KG1 (cell line): ENCODE measurements at regions not wholly inside any gene's neighbourhood (a gene's known extent, or its start where the extent isn't known, plus 50 kb on each side); places are given as distances from the start of the nearest gene placed in this dataset.

Experiments used
- DNase-seq: peaks from one replicate; lab custom pipeline; 2025; lab: John Stamatoyannopoulos, UW

DNA sequence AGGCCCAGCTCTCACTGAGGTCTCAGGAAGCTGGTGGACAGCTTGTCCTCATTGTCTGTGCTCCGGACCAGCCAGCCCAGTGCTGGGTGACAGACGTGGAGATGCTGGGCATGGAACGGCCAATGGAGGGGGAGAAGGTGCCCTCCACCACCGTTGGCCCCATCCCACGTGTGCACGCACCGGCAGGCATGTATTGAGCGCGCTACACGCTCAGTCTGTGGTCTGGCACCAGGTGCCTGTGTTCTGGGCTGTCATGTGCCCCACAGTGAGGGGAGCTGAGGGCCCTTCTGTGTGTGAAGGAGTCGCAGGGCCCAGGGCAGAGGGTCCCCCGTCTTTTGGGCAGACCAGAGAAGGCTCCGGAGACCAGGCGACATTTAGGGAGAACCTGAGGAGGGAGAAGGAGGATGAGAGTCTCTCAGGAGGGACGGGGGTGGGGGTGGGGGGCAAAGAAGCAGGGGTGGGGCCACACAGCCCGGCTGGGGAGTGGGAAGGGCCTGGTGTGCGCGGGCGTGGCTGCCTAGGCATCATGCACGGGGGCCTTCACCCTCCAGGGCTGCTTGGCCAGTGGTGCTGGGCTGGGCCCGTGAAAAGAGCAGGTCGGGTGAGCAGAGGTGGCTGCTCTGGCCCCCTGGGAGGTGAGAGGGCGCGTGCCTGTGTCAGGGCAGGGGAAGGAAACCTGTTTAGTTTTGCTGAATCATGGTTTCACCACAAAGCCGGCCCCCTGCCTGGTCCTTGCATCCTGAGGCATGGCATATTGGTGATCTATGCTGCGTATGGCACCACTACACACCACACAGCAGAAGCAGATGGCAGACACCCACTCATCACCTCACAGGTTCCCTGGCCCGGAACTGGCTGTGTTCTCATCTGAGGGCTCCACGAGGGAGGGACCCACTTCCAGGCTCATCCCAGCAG is 86.7 kb upstream of the TTC34 start:
- DNase-seq, result peak; percentile 2

DNA sequence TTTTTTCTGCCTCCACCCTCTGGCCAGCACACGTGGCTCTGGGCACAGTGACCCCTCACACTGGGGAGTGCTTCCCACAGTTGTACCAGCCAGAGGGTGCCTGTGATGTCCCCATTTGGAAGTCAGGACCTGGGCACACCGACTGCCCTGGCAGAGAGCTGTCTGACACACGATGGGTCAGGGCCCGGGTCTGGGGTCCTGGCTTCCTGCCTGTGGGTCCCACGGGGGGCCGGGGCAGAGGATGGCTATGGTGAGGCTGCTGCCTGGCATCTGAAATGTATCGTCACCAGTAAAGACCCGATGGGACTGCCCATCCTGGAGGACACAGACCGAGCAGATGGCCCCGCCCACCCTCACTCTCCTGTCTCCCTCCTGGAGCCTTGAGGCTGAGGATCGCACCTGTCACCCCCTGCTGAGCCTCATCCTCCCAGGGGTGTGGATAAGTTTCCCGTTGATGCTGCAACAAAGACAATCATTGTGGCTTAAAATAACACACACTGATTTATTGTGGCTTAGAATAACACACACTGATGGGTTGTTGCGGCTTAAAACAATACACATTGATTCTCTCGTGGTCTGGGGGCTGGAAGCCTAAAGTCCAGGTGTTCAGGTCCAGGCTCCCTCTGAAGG is 88.8 kb upstream of the TTC34 start:
- no peak for DNase-seq

DNA sequence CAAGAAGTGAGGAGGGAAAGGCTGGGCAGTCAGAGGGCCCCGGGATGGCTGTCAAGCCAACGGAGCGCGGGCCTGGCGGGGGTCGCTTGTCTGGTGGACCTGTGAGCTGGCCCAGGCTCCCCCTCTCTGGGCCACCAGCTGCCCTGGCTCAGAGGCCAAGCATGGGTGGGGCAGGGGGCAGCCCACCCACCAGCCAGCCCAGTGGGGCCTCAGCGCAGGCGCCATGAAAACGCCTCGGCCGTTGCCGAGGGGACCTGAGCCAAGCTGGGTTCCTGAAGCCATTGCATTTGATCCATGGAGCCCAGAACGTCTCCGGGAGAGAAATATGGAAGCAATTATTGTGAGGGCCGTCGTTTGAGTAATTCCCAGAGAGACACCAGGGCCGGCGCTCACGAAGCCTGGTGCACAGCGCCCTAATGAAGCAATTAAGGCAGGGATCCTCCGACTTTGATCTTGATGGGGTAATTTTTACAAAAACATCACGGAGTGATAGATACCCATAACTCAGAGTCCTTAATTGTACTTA is 90.5 kb upstream of the TTC34 start:
- no peak for DNase-seq

DNA sequence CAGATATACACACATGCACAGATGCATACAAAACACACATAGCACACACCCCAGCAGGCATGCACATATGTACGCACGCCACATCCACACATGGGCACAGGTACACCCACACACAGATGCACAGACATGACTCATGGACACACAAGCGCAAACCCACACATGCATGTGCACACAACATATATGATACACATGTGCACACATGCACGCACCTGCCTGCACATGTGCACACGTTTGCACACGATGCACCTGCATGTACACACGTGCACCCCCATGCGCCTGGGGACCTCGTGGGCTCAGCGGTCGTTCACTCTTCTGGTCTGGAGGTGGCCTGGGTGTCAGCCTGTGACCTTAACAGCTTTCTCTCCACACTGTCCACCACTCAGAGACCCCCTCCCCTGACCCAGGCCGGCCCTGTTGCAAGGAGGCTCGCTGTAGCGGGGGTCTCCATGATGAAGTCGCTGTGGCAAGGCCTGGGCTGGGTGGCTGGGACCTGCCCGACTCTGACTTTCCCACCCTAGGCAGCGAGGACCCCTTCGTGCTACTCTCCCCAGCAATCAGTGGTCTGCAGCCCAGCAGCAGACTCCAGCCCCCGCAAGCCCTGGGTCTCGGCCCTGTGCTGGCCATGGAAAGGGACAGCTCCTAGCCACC is 92.1 kb upstream of the TTC34 start:
- no peak for DNase-seq

DNA sequence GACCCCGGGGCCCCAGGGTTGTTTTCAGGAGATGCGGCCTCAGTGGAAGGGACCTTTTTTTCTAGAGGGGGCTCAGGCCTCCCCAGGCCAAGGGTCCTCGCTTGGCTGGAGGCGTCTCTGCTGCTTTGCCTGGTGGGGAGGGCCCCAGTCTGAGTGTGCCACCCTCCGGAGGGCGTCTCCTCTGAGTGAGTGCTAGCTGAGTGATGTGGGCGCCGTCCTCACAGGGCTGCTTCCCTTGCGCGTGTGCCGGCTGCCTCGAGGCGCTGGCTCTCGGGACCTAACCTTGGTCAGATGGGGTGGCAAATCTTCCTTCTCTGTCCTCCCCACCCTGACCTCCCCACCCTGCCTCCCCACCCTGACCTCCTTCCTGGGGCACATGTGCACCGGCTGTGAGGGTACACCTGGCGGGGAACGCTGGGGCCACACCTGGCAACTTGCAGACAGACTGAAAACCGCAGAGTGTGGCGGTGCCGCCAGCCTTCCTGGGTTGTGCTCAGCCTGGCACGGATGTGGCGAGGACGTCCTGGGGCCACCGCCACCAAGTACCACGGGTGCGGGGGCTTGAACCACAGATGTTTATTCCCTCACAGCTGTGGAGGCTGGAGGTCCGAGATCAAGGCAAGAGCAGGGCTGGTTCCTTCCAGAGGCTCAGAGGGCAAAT is 93.0 kb upstream of the TTC34 start:
- DNase-seq, result no peak

DNA sequence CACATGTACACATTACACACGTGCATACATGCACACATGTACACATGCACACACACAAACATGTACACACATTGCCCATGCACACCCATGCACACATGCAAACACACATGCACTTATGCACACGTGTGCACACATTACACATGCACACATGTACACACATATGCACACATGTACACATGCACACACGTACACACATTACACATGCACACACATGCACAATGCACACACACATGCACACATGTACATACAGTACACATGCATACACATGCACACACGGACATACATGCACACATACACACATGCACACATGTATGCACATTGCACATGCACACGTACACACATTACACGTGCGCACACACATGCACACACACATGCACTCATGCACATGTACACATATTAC is 95.3 kb upstream of the TTC34 start:
- no peak for DNase-seq

DNA sequence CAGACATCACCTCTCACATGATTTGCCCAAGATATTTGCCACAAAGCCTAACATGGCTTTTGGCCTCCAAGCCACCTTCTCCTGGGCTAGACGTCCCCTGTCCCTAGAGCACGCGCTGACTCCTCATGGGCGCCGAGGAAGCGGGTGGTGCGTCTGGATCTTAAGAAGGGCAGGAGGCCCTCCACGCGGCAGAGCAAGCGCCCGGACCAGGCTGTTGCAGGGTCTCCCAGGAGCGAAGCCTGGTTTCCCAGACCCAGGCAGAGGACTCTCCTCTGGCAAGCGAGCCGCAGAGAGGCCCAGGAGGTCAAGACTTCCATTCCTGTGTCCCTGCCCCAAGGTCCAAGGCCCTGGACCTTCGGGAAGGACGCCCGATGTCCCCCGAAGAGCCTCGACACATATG is 101.7 kb upstream of the TTC34 start:
- no peak for DNase-seq

DNA sequence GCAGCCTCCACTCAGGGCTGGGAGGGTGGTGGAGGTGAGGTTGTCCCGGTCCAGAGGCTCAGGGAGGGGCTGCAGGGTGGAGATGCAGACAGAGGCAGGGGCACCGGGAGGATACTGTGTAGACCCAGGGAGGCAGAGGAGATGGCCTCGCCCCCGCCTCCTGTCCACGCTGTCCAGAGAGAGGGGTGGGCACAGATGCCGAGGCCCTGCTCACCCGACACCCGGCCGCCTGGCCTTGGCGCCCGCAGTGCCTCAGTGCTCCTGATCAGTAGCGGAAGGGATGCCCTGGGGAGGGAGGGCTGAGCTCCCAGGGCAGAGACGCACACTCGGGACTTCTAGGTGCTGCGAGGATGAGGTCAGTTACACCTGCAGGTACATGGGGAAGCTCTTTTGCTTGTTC is 102.7 kb upstream of the TTC34 start:
- DNase-seq, result no peak

DNA sequence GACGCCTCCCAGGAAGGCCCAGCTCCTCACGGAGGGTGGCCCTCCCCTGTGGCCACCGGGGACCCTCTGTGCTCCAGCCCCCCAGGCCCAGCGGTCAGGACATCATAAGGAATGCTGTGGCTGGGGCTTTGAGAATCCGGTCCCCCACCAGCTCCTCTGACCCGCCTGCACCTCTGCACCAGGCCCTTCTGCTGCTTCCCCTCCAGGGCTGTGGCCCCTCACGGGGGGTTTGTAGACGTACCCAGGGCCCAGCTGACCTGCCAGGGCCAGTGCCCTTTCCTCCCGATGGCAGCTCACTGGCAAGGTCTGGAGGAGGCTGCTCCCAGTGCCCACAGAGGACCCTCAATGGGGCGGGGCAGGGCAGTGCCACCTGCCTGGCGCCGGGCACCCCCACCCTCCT is 103.9 kb upstream of the TTC34 start:
- no peak for DNase-seq

DNA sequence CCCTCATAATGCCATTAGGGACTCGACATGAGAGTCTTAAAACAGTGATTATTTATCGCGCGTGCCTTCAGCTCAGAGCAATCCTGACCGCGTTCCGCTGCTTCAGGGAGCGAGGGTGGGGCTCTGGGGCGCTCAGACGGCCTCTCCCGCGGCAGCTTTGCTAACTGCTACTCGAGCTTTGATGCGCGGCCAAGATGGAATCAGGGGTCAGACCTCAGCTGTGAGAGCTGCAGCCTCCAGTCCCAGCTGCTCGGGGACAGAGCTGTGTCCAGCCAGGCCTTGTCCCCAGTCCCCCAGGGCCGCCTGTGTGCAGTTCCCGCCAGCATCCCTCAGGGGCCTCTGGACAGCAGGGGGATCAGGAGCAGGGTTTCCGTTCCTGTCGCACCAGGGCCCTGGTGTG is 104.6 kb upstream of the TTC34 start:
- DNase-seq, result no peak

DNA sequence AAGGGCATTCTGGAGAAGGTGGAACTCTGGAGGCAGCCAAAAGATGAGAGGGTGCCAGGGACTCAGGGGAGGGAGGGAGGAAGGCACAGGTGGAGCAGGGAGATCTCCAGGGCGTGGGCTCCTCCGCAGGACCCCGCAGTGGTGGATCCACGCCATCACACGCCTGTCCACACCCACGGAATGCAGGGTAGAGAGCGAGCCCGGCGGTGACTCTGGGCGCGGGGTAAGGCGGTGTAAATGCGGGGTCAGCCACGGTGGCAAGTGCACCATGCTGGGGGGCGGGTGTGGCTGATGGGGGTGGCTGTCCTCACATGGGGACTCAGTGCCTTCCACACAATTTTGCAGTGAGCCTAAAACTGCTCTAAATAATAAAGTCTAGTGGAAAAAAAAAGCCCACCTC is 105.1 kb upstream of the TTC34 start:
- DNase-seq, result no peak

DNA sequence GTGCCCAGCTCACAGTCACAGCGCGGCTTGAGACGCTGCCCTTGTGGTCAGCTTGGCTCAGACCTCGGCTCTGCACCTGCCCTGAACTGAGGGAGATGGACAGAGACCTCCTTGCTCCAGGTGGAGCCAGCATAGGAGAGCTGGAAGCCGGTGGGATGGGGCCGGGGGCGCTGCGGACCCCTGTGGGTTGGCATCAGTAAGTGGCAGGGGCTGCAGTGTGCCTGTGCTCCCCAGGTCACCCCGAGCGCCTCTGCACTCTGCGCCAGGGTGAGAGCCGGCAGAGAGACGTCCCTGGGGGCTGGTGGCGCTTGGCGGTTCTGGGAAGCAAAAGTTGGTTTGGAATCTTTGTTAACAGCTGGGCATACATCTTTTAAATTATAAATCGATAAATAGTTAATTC is 105.6 kb upstream of the TTC34 start:
- no peak for DNase-seq

DNA sequence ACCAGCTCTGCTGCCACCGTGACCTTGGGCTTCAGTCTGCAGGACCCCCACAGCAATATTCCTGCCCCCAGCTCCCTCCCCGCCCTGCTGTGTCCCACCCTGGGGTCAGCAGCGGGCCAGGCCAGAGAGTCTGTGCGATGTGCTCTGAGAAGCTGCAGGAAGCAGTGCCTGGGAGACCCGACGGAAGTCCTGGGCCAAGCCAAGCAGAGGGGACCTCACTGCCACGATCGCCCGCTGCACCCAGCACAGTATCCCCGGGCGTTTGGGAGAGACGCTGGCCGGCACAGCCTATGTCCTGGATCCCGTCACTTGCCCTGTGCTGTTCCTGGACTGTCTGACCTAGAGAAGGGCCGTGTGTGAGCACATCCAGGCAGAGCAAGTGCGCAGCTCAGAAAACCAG is 106.6 kb upstream of the TTC34 start:
- no peak for DNase-seq

DNA sequence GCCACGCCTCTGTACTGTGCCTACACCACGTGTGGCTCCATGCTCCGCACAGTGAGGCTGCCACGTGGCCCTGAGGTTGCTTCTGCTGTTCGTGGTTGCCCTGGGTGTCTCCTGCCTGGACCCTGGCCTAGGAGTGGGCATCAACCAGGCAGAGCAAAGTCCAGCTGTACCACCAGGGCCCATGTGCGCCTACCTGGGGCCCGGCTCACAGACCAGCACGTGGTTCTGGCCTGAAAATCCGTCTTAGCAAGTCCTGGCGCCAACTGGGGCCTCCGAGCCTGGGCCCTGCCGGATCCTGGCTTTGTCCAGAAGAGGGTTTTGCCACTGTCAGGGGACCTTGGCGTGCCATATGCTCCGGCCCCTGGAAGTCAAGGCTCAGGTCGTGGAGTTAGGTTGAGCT is 107.1 kb upstream of the TTC34 start:
- no peak for DNase-seq

DNA sequence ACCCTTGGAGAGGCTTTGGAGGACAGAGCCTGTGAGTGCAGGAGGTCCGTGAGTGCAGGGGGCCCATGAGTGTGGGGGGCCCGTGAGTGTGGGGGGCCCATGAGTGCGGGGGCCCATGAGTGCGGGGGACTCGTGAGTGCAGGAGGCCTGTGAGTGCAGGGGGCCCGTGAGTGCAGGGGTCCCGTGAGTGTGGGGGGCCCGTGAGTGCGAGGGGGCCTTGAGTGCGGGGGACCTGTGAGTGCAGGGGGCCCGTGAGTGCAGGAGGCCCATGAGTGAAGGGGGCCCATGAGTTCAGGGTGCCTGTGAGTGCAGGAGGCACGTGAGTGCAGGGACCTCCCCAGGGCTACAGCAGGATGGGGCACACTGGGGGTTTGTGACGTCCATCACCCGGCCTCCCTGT is 108.3 kb upstream of the TTC34 start:
- DNase-seq, result no peak

DNA sequence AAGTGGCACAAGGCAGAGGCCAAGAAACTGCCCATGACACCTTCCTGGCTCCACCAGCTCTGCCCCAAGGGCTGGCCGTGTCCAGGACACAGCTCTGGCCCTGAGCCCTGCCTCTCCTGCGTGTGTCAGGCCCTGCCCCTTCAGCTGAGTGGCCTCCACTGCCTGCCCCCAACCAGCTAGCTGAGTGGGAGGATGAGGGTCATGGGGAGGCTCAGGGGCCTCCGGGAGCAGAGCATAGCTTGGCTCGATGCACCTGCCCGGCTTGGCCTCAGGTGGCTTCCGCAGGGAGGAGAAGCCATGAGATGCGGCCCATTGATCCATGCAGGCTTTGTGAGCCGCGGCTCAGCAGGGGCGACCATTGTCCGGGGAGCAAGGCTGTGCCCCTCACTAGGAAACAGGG is 108.7 kb upstream of the TTC34 start:
- DNase-seq, result no peak

DNA sequence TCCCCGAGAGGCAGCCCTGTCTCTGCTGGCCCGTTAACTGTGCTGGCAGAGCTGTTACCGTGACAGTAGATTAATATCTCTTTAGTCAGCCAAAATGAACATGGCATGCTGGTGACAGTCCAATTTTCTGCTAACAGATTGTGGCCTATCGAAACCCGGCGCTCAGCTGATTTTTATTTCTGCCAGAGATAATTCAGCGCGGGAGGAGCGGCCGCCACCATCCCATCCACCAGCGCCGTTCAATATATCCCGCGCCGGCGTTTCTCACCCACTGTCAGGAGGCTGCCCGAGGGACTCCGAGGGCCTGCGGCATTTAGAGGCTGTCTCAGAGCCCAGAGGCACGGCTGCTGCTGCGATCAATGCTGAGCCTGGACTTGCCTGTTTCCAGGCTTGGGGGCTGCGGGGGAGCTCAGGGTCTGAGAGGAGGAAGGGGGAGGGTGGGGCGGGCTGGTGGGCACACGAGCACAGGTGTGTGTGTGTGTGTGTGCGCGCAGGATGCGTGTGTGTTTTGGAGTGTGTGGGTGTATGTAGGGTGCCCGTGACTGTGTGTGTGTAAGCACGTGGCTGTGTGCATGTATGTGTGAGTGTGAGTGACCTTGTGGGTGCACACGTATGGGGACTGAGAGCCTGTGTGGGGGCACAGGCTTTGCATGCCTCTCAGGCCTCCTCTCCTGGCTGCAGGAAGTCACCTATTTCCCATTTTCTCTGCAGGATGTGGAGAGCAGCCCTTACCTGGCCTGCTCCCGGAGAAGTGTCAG is 109.7 kb upstream of the ACTRT2 start:
- DNase-seq, result no peak

DNA sequence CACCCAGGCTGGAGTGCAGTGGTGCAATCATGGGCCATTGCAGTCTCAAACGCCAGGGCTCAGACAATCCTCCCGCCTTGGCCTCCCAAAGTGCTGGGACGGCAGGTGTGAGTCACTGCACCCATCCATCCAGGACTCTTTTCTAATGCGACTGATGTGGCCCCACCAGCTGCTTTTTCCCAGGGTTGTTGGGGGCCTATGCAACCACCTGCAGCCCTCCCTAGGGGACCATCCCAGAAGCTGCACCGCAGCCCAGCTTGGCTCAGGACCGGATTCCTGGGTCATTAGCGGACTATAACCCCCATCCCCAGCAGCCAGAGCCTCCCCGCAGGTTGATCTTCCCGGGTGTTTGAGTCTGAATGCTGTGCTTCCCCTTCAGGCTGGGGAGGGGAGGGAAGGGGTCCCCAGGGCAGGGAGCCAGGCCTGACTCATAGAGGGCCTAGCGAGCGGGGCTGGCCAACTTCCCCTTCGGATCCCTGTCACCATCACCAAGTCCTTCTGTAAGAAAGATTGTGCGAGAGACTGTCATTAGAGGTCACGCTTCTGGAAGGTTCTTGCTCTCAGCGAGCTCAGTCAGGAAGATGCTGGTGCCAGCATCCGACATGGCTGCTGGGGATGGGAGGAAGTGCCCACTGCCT is 108.7 kb upstream of the ACTRT2 start:
- DNase-seq, result no peak

DNA sequence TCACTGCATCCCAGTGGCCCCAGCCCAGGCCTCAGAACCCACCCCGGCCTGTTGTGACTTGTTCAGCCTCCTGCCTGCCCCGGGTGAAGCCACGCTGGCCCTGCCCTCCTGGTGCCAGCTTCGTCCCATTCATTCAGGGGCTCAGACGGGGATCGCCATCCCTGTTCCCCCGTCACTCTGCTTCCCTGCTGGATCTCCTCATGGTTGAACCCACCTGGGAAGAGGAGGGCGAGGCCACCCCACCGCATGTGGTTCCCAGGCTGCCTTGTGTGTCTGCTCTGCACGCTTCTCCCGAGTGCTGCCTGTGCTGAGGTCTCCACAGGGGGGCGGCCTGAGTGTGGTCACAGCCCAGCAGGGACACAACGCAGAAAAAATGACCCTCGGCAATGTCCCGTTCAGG is 108.2 kb upstream of the ACTRT2 start:
- no peak for DNase-seq

DNA sequence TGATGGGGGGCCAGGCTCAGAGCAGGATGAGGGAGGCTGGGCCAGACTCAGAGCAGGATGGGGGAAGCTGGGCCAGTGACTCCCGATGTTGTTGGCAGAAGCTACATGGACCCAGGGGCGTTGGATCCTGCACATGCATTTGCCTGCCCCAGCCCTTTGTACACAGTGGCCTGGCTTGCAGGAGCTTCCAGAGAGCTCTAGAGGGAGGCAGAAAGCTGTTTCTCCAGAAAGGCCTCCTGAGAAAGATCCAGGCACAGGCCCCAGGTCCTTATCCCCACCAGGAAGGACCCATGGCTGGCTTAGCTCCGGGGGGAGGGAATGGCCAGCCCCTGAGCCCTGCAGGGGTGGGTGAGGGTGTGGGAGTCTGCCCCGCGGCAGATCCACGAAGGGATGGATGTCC is 106.6 kb upstream of the ACTRT2 start:
- no peak for DNase-seq

DNA sequence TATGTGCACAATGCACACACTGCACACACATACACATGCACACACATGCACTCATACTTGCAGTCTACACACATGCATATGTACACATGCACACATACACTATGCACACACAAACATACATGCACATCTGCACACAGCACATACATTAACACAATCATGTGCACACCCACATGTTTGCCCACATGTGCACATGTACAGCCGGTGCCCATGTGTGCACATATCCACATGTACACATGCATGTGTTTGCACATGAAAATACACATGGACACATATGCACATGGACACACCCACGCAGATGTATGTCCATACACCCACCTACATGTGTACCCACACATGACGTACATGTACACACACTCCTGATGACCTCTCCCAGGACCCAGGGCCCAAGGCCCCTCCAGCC is 105.1 kb upstream of the ACTRT2 start:
- no peak for DNase-seq
